Vagina (tissue), 2 donors: ENCODE measurements at regions not wholly inside any gene's neighbourhood (a gene's known extent, or its start where the extent isn't known, plus 50 kb on each side); places are given as distances from the start of the nearest gene placed in this dataset.

ENCODE experiments used
- CTCF ChIP-seq, 3 experiments: fragments of 450-650 bp in 2 of 3; fragments of 200-600 bp in 1 of 3; sonication (generic) in 1 of 3; IDR thresholded peaks; one replicate each; pipeline ENCODE4 v1.5.1; 2017 to 2019; ENCODE audit warnings: antibody characterized with exemption in 3 of 3, mild to moderate bottlenecking in 2 of 3, moderate library complexity in 2 of 3
- POLR2A ChIP-seq, 2 donors: fragments of 450-650 bp; IDR thresholded peaks; one replicate each; pipeline ENCODE4 v1.6.1; 2017; ENCODE audit warnings: antibody characterized with exemption in 2 of 2, mild to moderate bottlenecking in 2 of 2, moderate library complexity in 2 of 2
- POLR2AphosphoS5 ChIP-seq, 2 donors: sonication (generic); formaldehyde crosslinking; IDR thresholded peaks; one replicate each; pipeline ENCODE4 v1.9.0; 2017; ENCODE audit warnings: antibody characterized with exemption in 2 of 2, mild to moderate bottlenecking in 2 of 2, low read depth in 1 of 2; ENCODE audit not compliant: insufficient read depth in 1 of 2

DNA sequence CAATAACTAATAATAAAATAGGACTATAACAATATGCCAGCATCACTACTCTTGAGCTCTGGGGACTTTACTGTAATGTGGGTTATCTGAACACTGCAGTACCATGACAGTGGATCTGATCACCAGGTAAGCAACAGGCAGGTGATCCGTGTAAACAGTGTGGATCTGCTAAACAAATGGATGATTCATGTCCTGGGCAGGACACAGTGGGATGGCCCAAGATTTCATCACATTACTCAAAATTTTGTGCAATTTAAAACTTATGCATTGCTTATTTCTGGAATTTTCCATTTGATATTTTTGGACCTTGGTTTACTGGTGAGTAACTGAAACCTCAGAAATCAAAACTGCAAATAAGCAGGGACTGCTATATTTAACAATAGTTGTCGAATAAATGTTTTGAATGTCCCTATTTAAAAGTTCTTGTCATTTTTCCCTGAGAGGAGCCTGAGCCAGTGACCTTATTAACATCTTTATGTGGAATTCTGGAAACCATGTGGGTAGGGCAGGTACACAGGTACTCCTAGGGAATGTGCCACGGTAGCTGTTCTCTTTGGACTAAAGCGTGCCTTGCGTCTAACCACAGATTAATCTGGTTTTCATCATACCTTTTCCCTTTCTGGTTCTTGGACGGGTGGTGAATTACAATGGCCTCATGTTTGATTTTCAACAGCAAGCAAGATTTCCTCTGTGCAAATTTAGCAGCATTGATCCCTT lies 214.5 kb upstream of the SASH1 start:
- TF ChIP-seq CTCF (IDR thresholded peaks at IDR 0.05) = no peak
- TF ChIP-seq POLR2A (IDR thresholded peaks at IDR 0.05) = no peak
- TF ChIP-seq POLR2AphosphoS5 (IDR thresholded peaks at IDR 0.05; ENCODE audit: insufficient read depth in 1 of 2, low read depth in 1 of 2) = no peak
